GM12865 (cell line): ENCODE measurements at regions not wholly inside any gene's neighbourhood (a gene's known extent, or its start where the extent isn't known, plus 50 kb on each side); places are given as distances from the start of the nearest gene placed in this dataset.
"Not testable (repeated sequence)": the region's sequence is repeated elsewhere in the genome, so short reads cannot be mapped to it uniquely, and the experiment has no call there.

ENCODE experiments used
- DNase-seq: peaks from one replicate; pipeline ENCODE4 v3.0.0; 2010; ENCODE audit warnings: low read depth
- H3K4me3 ChIP-seq: 2 replicates; pipeline ENCODE4 v1.5.1; 2011; ENCODE audit warnings: mild to moderate bottlenecking, low read depth, low read length, control low read depth
- CTCF ChIP-seq: IDR thresholded peaks from 2 replicates; pipeline ENCODE4 v1.5.1; 2011; ENCODE audit warnings: low read length, control low read depth, low read depth, inconsistent platforms; ENCODE audit not compliant: insufficient read depth; ENCODE audit errors: missing control alignments

GRCh38 chr5:133863857-133864585 is 104.4 kb downstream of the C5orf15 start:
- H3K4me3 ChIP-seq, result no peak overlapping the region
- TF ChIP-seq CTCF, result peak; percentile 7
- DNase-seq, result no peak

GRCh38 chr5:133861161-133861737 is 107.2 kb downstream of the C5orf15 start:
- TF ChIP-seq CTCF, result no peak
- no peak overlapping the region for H3K4me3 ChIP-seq
- no peak for DNase-seq

GRCh38 chr5:133859073-133859472 is 109.4 kb downstream of the C5orf15 start:
- no peak overlapping the region for H3K4me3 ChIP-seq
- no peak for TF ChIP-seq CTCF
- peak; percentile 26 for DNase-seq

- not testable (repeated sequence) for DNase-seq, H3K4me3 ChIP-seq
Observed at GRCh38 chr5:133857595-133858313, 110.7 kb downstream of the C5orf15 start.

GRCh38 chr5:133854554-133854953 is 113.9 kb downstream of the C5orf15 start:
- DNase-seq, result no peak
- H3K4me3 ChIP-seq, result no peak overlapping the region
- no peak for TF ChIP-seq CTCF

- no peak for TF ChIP-seq CTCF
- no peak for DNase-seq
- no peak overlapping the region for H3K4me3 ChIP-seq
Observed at GRCh38 chr5:133853646-133854365, 114.6 kb downstream of the C5orf15 start.

GRCh38 chr5:133851521-133851920 is 116.9 kb downstream of the C5orf15 start:
- H3K4me3 ChIP-seq, result no peak overlapping the region
- DNase-seq, result no peak
- no peak for TF ChIP-seq CTCF
